ENCODE measurements at regions not wholly inside any gene's neighbourhood (a gene's known extent, or its start where the extent isn't known, plus 50 kb on each side); places are given as distances from the start of the nearest gene placed in this dataset.

GRCh38 chr1:208339911-208340310, 95.7 kb upstream of the PLXNA2 start:
- Histone ChIP-seq H3K4me1 (ENCODE audit: insufficient read depth) (no peaks in the 10 kb centered on the region), H3K27ac (no peak overlapping the region), H3K4me3 (no peak overlapping the region), H3K36me3 (no peaks in the 10 kb centered on the region), H3K9me3 (no peaks in the 10 kb centered on the region), H3K27me3 (no peaks in the 10 kb centered on the region)
- intact Hi-C loops (cut with DNase I), result no loop called here
- 69 to 76% (median 70%) methylated on average over 2 of the region's 2 CpGs for WGBS, 3 donors
- DNase-seq, result no peak
- TF ChIP-seq CTCF (IDR thresholded peaks at IDR 0.05), result no peak
- no peak for TF ChIP-seq EP300 (IDR thresholded peaks at IDR 0.05)
- TF ChIP-seq POLR2A (IDR thresholded peaks at IDR 0.05), result no peak

GRCh38 chr1:208343226-208343625, 99.0 kb upstream of the PLXNA2 start:
- WGBS, 3 donors, result 92 to 98% (median 95%) methylated on average over 4 of the region's 4 CpGs
- Histone ChIP-seq H3K36me3 (no peaks in the 10 kb centered on the region), H3K4me1 (ENCODE audit: insufficient read depth) (no peaks in the 10 kb centered on the region), H3K27me3 (no peaks in the 10 kb centered on the region), H3K9me3 (no peaks in the 10 kb centered on the region), H3K4me3 (no peak overlapping the region), H3K27ac (no peak overlapping the region)
- TF ChIP-seq CTCF (IDR thresholded peaks at IDR 0.05) (no peak), POLR2A (IDR thresholded peaks at IDR 0.05) (no peak), EP300 (IDR thresholded peaks at IDR 0.05) (no peak)
- intact Hi-C loops (cut with DNase I), result no loop called here
- no peak for DNase-seq

GRCh38 chr1:208344202-208344857, 100.1 kb upstream of the PLXNA2 start:
- DNase-seq, result no peak
- Histone ChIP-seq H3K9me3 (no peaks in the 10 kb centered on the region), H3K36me3 (no peaks in the 10 kb centered on the region), H3K4me3 (no peak overlapping the region), H3K4me1 (ENCODE audit: insufficient read depth) (no peaks in the 10 kb centered on the region), H3K27ac (no peak overlapping the region), H3K27me3 (no peaks in the 10 kb centered on the region)
- WGBS, 3 donors, result 43 to 52% (median 45%) methylated on average over 9 of the region's 9 CpGs
- no peak for TF ChIP-seq CTCF (IDR thresholded peaks at IDR 0.05)
- no peak for TF ChIP-seq EP300 (IDR thresholded peaks at IDR 0.05)
- TF ChIP-seq POLR2A (IDR thresholded peaks at IDR 0.05), result no peak
- intact Hi-C loops (cut with DNase I), result no loop called here

- intact Hi-C loops (cut with DNase I), result no loop called here
- no peaks in the 10 kb centered on the region for H3K27me3 ChIP-seq
- no peaks in the 10 kb centered on the region for H3K36me3 ChIP-seq
- 32 to 39% (median 37%) methylated on average over 5 of the region's 5 CpGs for WGBS, 3 donors
- H3K9me3 ChIP-seq, result no peaks in the 10 kb centered on the region
- no peak for TF ChIP-seq POLR2A (IDR thresholded peaks at IDR 0.05)
- TF ChIP-seq CTCF (IDR thresholded peaks at IDR 0.05), result no peak
- TF ChIP-seq EP300 (IDR thresholded peaks at IDR 0.05), result no peak
- H3K4me1 ChIP-seq (ENCODE audit: insufficient read depth), result no peaks in the 10 kb centered on the region
- DNase-seq, result no peak
- H3K27ac ChIP-seq, result no peak overlapping the region
- H3K4me3 ChIP-seq, result no peak overlapping the region
These were observed 103.0 kb upstream of the PLXNA2 start for GRCh38 chr1:208347191-208347590.
